Fibroblast of lung (primary cell): ENCODE measurements at regions not wholly inside any gene's neighbourhood (a gene's known extent, or its start where the extent isn't known, plus 50 kb on each side); places are given as distances from the start of the nearest gene placed in this dataset.

ENCODE experiments used
- EZH2 ChIP-seq: IDR thresholded peaks from 2 replicates; pipeline ENCODE4 v1.5.1; 2012; ENCODE audit warnings: low read length, control low read depth, mild to moderate bottlenecking; ENCODE audit errors: missing control alignments
- TF ChIP-seq, protein P1 (sequence below), 2 donors: IDR thresholded peaks in 1 of 2; conservative IDR thresholded peaks in 1 of 2; 1 replicate in 1 of 2; 2 replicates in 1 of 2; pipeline ENCODE4 v1.5.1; 2011 to 2012; ENCODE audit warnings: low read length in 2 of 2, control low read depth in 1 of 2, inconsistent platforms in 1 of 2, low read depth in 1 of 2, mild to moderate bottlenecking in 1 of 2

DNA sequence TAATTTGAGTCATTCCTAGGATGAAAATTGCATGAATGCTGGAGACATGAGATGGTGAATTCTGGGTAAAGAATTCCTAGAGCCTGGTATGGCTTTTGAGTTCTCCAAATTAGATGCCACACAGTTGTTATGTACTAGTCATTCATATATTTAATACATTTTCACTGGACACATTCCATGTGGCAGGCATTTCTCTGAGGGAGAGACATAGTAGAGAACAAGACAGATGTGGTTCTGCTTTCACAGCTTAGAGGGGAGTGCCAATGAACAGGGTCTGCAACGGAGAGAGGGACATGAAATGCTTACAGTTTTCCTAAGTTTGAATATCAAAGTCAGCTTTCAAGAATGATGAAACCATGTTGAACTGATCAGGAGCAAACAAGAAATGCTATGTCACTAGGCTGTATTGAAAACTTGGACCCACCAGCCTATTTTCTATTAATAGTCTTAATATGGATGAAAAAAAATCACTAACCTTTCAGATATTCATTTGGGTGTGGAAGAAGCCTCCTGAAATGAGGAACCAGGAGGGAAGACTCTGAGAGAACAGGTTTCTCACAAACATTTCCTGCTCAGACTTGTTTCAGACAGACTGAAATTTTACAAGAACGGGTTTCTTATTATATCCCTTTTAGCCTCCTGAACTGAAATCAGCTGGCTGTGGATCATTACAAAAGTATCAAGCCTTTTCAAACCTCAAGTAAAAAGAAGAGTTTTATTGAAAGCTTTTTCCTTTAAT, 276.0 kb upstream of the TET2 start:
- TF ChIP-seq, protein P1, sequence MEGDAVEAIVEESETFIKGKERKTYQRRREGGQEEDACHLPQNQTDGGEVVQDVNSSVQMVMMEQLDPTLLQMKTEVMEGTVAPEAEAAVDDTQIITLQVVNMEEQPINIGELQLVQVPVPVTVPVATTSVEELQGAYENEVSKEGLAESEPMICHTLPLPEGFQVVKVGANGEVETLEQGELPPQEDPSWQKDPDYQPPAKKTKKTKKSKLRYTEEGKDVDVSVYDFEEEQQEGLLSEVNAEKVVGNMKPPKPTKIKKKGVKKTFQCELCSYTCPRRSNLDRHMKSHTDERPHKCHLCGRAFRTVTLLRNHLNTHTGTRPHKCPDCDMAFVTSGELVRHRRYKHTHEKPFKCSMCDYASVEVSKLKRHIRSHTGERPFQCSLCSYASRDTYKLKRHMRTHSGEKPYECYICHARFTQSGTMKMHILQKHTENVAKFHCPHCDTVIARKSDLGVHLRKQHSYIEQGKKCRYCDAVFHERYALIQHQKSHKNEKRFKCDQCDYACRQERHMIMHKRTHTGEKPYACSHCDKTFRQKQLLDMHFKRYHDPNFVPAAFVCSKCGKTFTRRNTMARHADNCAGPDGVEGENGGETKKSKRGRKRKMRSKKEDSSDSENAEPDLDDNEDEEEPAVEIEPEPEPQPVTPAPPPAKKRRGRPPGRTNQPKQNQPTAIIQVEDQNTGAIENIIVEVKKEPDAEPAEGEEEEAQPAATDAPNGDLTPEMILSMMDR (conservative IDR thresholded peaks at IDR 0.05 in 1 of 2, IDR thresholded peaks at IDR 0.05 in 1 of 2; ENCODE audit: low read depth in 1 of 2, low read length in 2 of 2): no peak
- TF ChIP-seq EZH2: no peak
